ENCODE measurements at regions not wholly inside any gene's neighbourhood (a gene's known extent, or its start where the extent isn't known, plus 50 kb on each side); places are given as distances from the start of the nearest gene placed in this dataset.

- no peak for DNase-seq
- TF ChIP-seq POLR2AphosphoS5 (IDR thresholded peaks at IDR 0.05): no peak
- TF ChIP-seq CTCF (IDR thresholded peaks at IDR 0.05 in 8 of 11, conservative IDR thresholded peaks at IDR 0.05 in 3 of 11): no peak
- TF ChIP-seq POLR2A (IDR thresholded peaks at IDR 0.05): no peak
- no peak overlapping the region for H3K4me3 ChIP-seq
- H3K9me3 ChIP-seq: peaks cover 0 to 17% (median 6%) of the 10 kb centered on the region in 8 donors
- no peaks in the 10 kb centered on the region for H3K4me1 ChIP-seq
- H3K27ac ChIP-seq: no peak overlapping the region
- intact Hi-C loops (cut with DNase I; ENCODE audit: low total_unique reads): no loop called here
- H3K36me3 ChIP-seq: no peaks in the 10 kb centered on the region
- H3K27me3 ChIP-seq (replicated peaks in 1 of 7): no peaks in the 10 kb centered on the region
- 77 to 94% (median 87%) methylated on average over 2 of the region's 2 CpGs for WGBS, 5 donors
Measured at GRCh38 chr3:29083081-29083480, 197.8 kb upstream of the RBMS3 start.

- TF ChIP-seq CTCF (IDR thresholded peaks at IDR 0.05 in 8 of 11, conservative IDR thresholded peaks at IDR 0.05 in 3 of 11): no peak
- TF ChIP-seq POLR2A (IDR thresholded peaks at IDR 0.05): no peak
- no peak for TF ChIP-seq POLR2AphosphoS5 (IDR thresholded peaks at IDR 0.05)
- H3K9me3 ChIP-seq: peaks cover 0 to 18% (median 7%) of the 10 kb centered on the region in 8 donors
- DNase-seq: no peak
- WGBS, 5 donors: 69 to 97% (median 73%) methylated on average over 1 of the region's 1 CpG
- H3K4me3 ChIP-seq: no peak overlapping the region
- intact Hi-C loops (cut with DNase I; ENCODE audit: low total_unique reads): no loop called here
- H3K27me3 ChIP-seq (replicated peaks in 1 of 7): no peaks in the 10 kb centered on the region
- no peaks in the 10 kb centered on the region for H3K36me3 ChIP-seq
- no peak overlapping the region for H3K27ac ChIP-seq
- no peaks in the 10 kb centered on the region for H3K4me1 ChIP-seq
Measured at GRCh38 chr3:29083676-29084075, 197.2 kb upstream of the RBMS3 start.

- intact Hi-C loops (cut with DNase I; ENCODE audit: low total_unique reads): no loop called here
- H3K36me3 ChIP-seq: no peaks in the 10 kb centered on the region
- no peak for TF ChIP-seq CTCF (IDR thresholded peaks at IDR 0.05 in 8 of 11, conservative IDR thresholded peaks at IDR 0.05 in 3 of 11)
- no peak for TF ChIP-seq POLR2AphosphoS5 (IDR thresholded peaks at IDR 0.05)
- no peak for TF ChIP-seq POLR2A (IDR thresholded peaks at IDR 0.05)
- H3K27ac ChIP-seq: no peak overlapping the region
- WGBS, 5 donors: 95 to 100% (median 97%) methylated on average over 3 of the region's 3 CpGs
- no peaks in the 10 kb centered on the region for H3K27me3 ChIP-seq (replicated peaks in 1 of 7)
- no peak overlapping the region for H3K4me3 ChIP-seq
- peaks cover 0 to 10% (median 0%) of the 10 kb centered on the region in 6 donors for H3K4me1 ChIP-seq
- DNase-seq: no peak
- H3K9me3 ChIP-seq: peaks cover 0 to 23% (median 6%) of the 10 kb centered on the region in 8 donors
Measured at GRCh38 chr3:29088579-29088978, 192.3 kb upstream of the RBMS3 start.

- H3K4me3 ChIP-seq: no peak overlapping the region
- H3K4me1 ChIP-seq: peaks cover 0 to 10% (median 0%) of the 10 kb centered on the region in 6 donors
- no peak for TF ChIP-seq POLR2A (IDR thresholded peaks at IDR 0.05)
- TF ChIP-seq POLR2AphosphoS5 (IDR thresholded peaks at IDR 0.05): no peak
- TF ChIP-seq CTCF (IDR thresholded peaks at IDR 0.05 in 8 of 11, conservative IDR thresholded peaks at IDR 0.05 in 3 of 11): no peak
- no peaks in the 10 kb centered on the region for H3K36me3 ChIP-seq
- H3K27ac ChIP-seq: no peak overlapping the region
- H3K9me3 ChIP-seq: peaks cover 0 to 31% (median 7%) of the 10 kb centered on the region in 8 donors
- 67 to 79% (median 71%) methylated on average over 4 of the region's 4 CpGs for WGBS, 5 donors
- H3K27me3 ChIP-seq (replicated peaks in 1 of 7): no peaks in the 10 kb centered on the region
- no peak for DNase-seq
- intact Hi-C loops (cut with DNase I; ENCODE audit: low total_unique reads): no loop called here
Measured at GRCh38 chr3:29090912-29091597, 189.8 kb upstream of the RBMS3 start.
